ENCODE measurements at regions not wholly inside any gene's neighbourhood (a gene's known extent, or its start where the extent isn't known, plus 50 kb on each side); places are given as distances from the start of the nearest gene placed in this dataset.

GRCh38 chr1:244128591-244129383, 77.7 kb downstream of the ZBTB18 start:
- no peak for TF ChIP-seq CTCF (IDR thresholded peaks at IDR 0.05)
- no peak for TF ChIP-seq EP300 (IDR thresholded peaks at IDR 0.05)
- TF ChIP-seq POLR2A (IDR thresholded peaks at IDR 0.05) = no peak
- Histone ChIP-seq H3K27me3 (no peaks in the 10 kb centered on the region), H3K9me3 (no peaks in the 10 kb centered on the region), H3K4me3 (no peak overlapping the region), H3K36me3 (no peaks in the 10 kb centered on the region), H3K27ac (no peak overlapping the region), H3K4me1 (ENCODE audit: insufficient read depth) (no peaks in the 10 kb centered on the region)
- intact Hi-C loops (cut with DNase I) = no loop called here
- no peak for DNase-seq
- WGBS, 3 donors = 49 to 59% (median 55%) methylated on average over 6 of the region's 6 CpGs

- no peak overlapping the region for H3K27ac ChIP-seq
- no peaks in the 10 kb centered on the region for H3K36me3 ChIP-seq
- no peak for DNase-seq
- TF ChIP-seq CTCF (IDR thresholded peaks at IDR 0.05) (no peak), EP300 (IDR thresholded peaks at IDR 0.05) (no peak), POLR2A (IDR thresholded peaks at IDR 0.05) (no peak)
- no peaks in the 10 kb centered on the region for H3K27me3 ChIP-seq
- no peak overlapping the region for H3K4me3 ChIP-seq
- no peaks in the 10 kb centered on the region for H3K9me3 ChIP-seq
- intact Hi-C loops (cut with DNase I) = no loop called here
- WGBS, 3 donors = 67 to 76% (median 69%) methylated on average over 2 of the region's 2 CpGs
- H3K4me1 ChIP-seq (ENCODE audit: insufficient read depth) = no peaks in the 10 kb centered on the region
Measured at GRCh38 chr1:244137276-244137675, 86.2 kb downstream of the ZBTB18 start.

- Histone ChIP-seq H3K27ac (no peak overlapping the region), H3K4me3 (no peak overlapping the region), H3K4me1 (ENCODE audit: insufficient read depth) (no peaks in the 10 kb centered on the region), H3K9me3 (no peaks in the 10 kb centered on the region), H3K36me3 (no peaks in the 10 kb centered on the region), H3K27me3 (no peaks in the 10 kb centered on the region)
- DNase-seq = no peak
- no peak for TF ChIP-seq EP300 (IDR thresholded peaks at IDR 0.05)
- no peak for TF ChIP-seq CTCF (IDR thresholded peaks at IDR 0.05)
- TF ChIP-seq POLR2A (IDR thresholded peaks at IDR 0.05) = no peak
- WGBS, 3 donors = 81 to 95% (median 89%) methylated on average over 6 of the region's 6 CpGs
- intact Hi-C loops (cut with DNase I) = no loop called here
Measured at GRCh38 chr1:244137725-244138124, 86.6 kb downstream of the ZBTB18 start.

GRCh38 chr1:244138399-244138798, 87.3 kb downstream of the ZBTB18 start:
- no peaks in the 10 kb centered on the region for H3K36me3 ChIP-seq
- no peak overlapping the region for H3K27ac ChIP-seq
- DNase-seq = no peak
- TF ChIP-seq EP300 (IDR thresholded peaks at IDR 0.05) (no peak), CTCF (IDR thresholded peaks at IDR 0.05) (no peak), POLR2A (IDR thresholded peaks at IDR 0.05) (no peak)
- intact Hi-C loops (cut with DNase I) = no loop called here
- WGBS, 3 donors = 87 to 95% (median 88%) methylated on average over 7 of the region's 7 CpGs
- H3K27me3 ChIP-seq = no peaks in the 10 kb centered on the region
- no peak overlapping the region for H3K4me3 ChIP-seq
- H3K9me3 ChIP-seq = no peaks in the 10 kb centered on the region
- no peaks in the 10 kb centered on the region for H3K4me1 ChIP-seq (ENCODE audit: insufficient read depth)

Measured in ovary (tissue), 7 donors.